Activated CD4-positive, CD25-positive, alpha-beta regulatory T cell treated with anti-CD3 and anti-CD28 coated beads, Interleukin-2, amount 50 U/mL, for 16 hours (primary cell): ENCODE measurements at regions not wholly inside any gene's neighbourhood (a gene's known extent, or its start where the extent isn't known, plus 50 kb on each side); places are given as distances from the start of the nearest gene placed in this dataset.

Source experiments
- DNase-seq: peaks from one replicate; pipeline ENCODE4 v3.0.0-alpha.2; 2020; ENCODE audit warnings: low read depth, low spot score

GRCh38 chr16:85555719-85556455 lies 57.2 kb upstream of the GSE1 start:
- DNase-seq: no peak

- DNase-seq: no peak
Measured at GRCh38 chr16:85556456-85557082, 56.6 kb upstream of the GSE1 start.

GRCh38 chr16:85557083-85557970 lies 55.8 kb upstream of the GSE1 start:
- no peak for DNase-seq

GRCh38 chr16:85557971-85558657 lies 55.0 kb upstream of the GSE1 start:
- DNase-seq: no peak

- no peak for DNase-seq
Measured at GRCh38 chr16:85560932-85561247, 52.2 kb upstream of the GSE1 start.

- DNase-seq: no peak
Measured at GRCh38 chr16:85561248-85562092, 51.7 kb upstream of the GSE1 start.

- no peak for DNase-seq
Measured at GRCh38 chr16:85562093-85562786, 50.9 kb upstream of the GSE1 start.

- DNase-seq: no peak
Measured at GRCh38 chr16:85563034-85563433, 50.1 kb upstream of the GSE1 start.
